ENCODE measurements at regions not wholly inside any gene's neighbourhood (a gene's known extent, or its start where the extent isn't known, plus 50 kb on each side); places are given as distances from the start of the nearest gene placed in this dataset.

- Histone ChIP-seq H3K4me2 (replicated peaks; ENCODE audit: low read depth, low read length, poor library complexity, severe bottlenecking) (peak overlapping the region; percentile 68), H3K9ac (ENCODE audit: low read length) (peak overlapping the region; percentile 52), H2AFZ (ENCODE audit: insufficient read depth, low read depth, low read length, poor library complexity, severe bottlenecking) (peak overlapping the region; percentile 50), H4K20me1 (ENCODE audit: control insufficient read depth, insufficient read depth, low read length, poor library complexity, severe bottlenecking) (no peaks in the 10 kb centered on the region), H3K4me3 (ENCODE audit: control extremely low read depth in 1 of 5, extremely low read depth in 1 of 5, insufficient read depth in 1 of 5, low read depth in 2 of 5, low read length in 4 of 5) (peak overlapping the region in 2 of 5 experiments; percentile 1 to 50), H3K9me3 (ENCODE audit: control extremely low read depth in 1 of 3, control insufficient read depth in 2 of 3, insufficient read depth in 1 of 3, low read length in 2 of 3) (no peaks in the 10 kb centered on the region), H3K27me3 (replicated peaks in 1 of 4; ENCODE audit: control extremely low read depth in 1 of 4, control insufficient read depth in 3 of 4, insufficient read depth in 4 of 4, low read length in 3 of 4) (no peaks in the 10 kb centered on the region), H3K36me3 (replicated peaks in 1 of 2; ENCODE audit: control extremely low read depth in 1 of 2, control insufficient read depth in 1 of 2, extremely low read depth in 1 of 2, insufficient read depth in 2 of 2, low read length in 1 of 2) (no peaks in the 10 kb centered on the region), H3K27ac (ENCODE audit: low read length in 2 of 2) (peak overlapping the region; percentile 58 to 65), H3K4me1 (ENCODE audit: control insufficient read depth in 2 of 2, insufficient read depth in 2 of 2, low read length in 2 of 2) (peaks cover 51 to 66% of the 10 kb centered on the region in 2 donors), H3K79me2 (ENCODE audit: control insufficient read depth, insufficient read depth, low read length) (no peaks in the 10 kb centered on the region)
- intact Hi-C loops (cut with micrococcal nuclease): no loop called here
- POLR2A ChIA-PET: interaction anchor here (1.5 kb wide), 1 partner anchor 81 kb away, joined by 3 read pairs; no protein-coding TSS in a partner anchor
- no peak for ATAC-seq (ENCODE audit: low read depth)
- no peaks in the 10 kb centered on the region for H3K27me3 Mint-ChIP-seq
- H3K27ac Mint-ChIP-seq: peak overlapping the region; percentile 53
- peaks cover 72% of the 10 kb centered on the region for H3K4me1 Mint-ChIP-seq
- H3K4me3 Mint-ChIP-seq: peak overlapping the region; percentile 40
- H3K9me3 Mint-ChIP-seq (ENCODE audit: insufficient read depth): peaks cover 3% of the 10 kb centered on the region
- peak; percentile 32 for DNase-seq
- CTCF ChIA-PET: interaction anchor here (1.1 to 3.3 kb wide), 3 partner anchors 51 to 117 kb away, joined by 3 to 16 read pairs (median 5); no protein-coding TSS in a partner anchor
- WGBS (ENCODE audit: insufficient coverage): 23% methylated on average over 3 of the region's 4 CpGs
- TF ChIP-seq CTCF (IDR thresholded peaks at IDR 0.05) (no peak), EZH2 (IDR thresholded peaks at IDR 0.05; ENCODE audit: borderline replicate concordance, insufficient read depth, low read depth, low read length, poor library complexity, severe bottlenecking) (no peak)
Measured at GRCh38 chr1:178659789-178660208, 65.2 kb upstream of the RALGPS2 start.

GRCh38 chr1:178660461-178660860 is 64.6 kb upstream of the RALGPS2 start:
- no peaks in the 10 kb centered on the region for H4K20me1 ChIP-seq (ENCODE audit: control insufficient read depth, insufficient read depth, low read length, poor library complexity, severe bottlenecking)
- peak overlapping the region in 1 of 5 experiments; percentile 50 for H3K4me3 ChIP-seq (ENCODE audit: control extremely low read depth in 1 of 5, extremely low read depth in 1 of 5, insufficient read depth in 1 of 5, low read depth in 2 of 5, low read length in 4 of 5)
- Mint-ChIP-seq H3K4me3 (peak overlapping the region; percentile 9), H3K27ac (peak overlapping the region; percentile 53), H3K27me3 (no peaks in the 10 kb centered on the region), H3K9me3 (ENCODE audit: insufficient read depth) (peaks cover 3% of the 10 kb centered on the region), H3K4me1 (peaks cover 78% of the 10 kb centered on the region)
- peak overlapping the region; percentile 68 for H3K4me2 ChIP-seq (replicated peaks; ENCODE audit: low read depth, low read length, poor library complexity, severe bottlenecking)
- no peaks in the 10 kb centered on the region for H3K27me3 ChIP-seq (replicated peaks in 1 of 4; ENCODE audit: control extremely low read depth in 1 of 4, control insufficient read depth in 3 of 4, insufficient read depth in 4 of 4, low read length in 3 of 4)
- peak overlapping the region; percentile 58 to 65 for H3K27ac ChIP-seq (ENCODE audit: low read length in 2 of 2)
- no peaks in the 10 kb centered on the region for H3K79me2 ChIP-seq (ENCODE audit: control insufficient read depth, insufficient read depth, low read length)
- ATAC-seq (ENCODE audit: low read depth) (no peak), DNase-seq (no peak)
- POLR2A ChIA-PET: interaction anchor here (0.7 to 1.5 kb wide), 3 partner anchors 81 to 117 kb away, joined by 3 read pairs; no protein-coding TSS in a partner anchor
- H3K4me1 ChIP-seq (ENCODE audit: control insufficient read depth in 2 of 2, insufficient read depth in 2 of 2, low read length in 2 of 2): peaks cover 57 to 73% of the 10 kb centered on the region in 2 donors
- peaks cover 0 to 4% (median 0%) of the 10 kb centered on the region in 3 donors for H3K9me3 ChIP-seq (ENCODE audit: control extremely low read depth in 1 of 3, control insufficient read depth in 2 of 3, insufficient read depth in 1 of 3, low read length in 2 of 3)
- no peaks in the 10 kb centered on the region for H3K36me3 ChIP-seq (replicated peaks in 1 of 2; ENCODE audit: control extremely low read depth in 1 of 2, control insufficient read depth in 1 of 2, extremely low read depth in 1 of 2, insufficient read depth in 2 of 2, low read length in 1 of 2)
- peak overlapping the region; percentile 50 for H2AFZ ChIP-seq (ENCODE audit: insufficient read depth, low read depth, low read length, poor library complexity, severe bottlenecking)
- intact Hi-C loops (cut with micrococcal nuclease): no loop called here
- peak overlapping the region; percentile 52 for H3K9ac ChIP-seq (ENCODE audit: low read length)
- CTCF ChIA-PET: interaction anchor here (0.8 to 3.3 kb wide), 3 partner anchors 41 to 118 kb away, joined by 4 to 16 read pairs (median 5); no protein-coding TSS in a partner anchor
- no CpG with 5 or more reads among the region's 1 CpG for WGBS (ENCODE audit: insufficient coverage)
- TF ChIP-seq CTCF (IDR thresholded peaks at IDR 0.05) (no peak), EZH2 (IDR thresholded peaks at IDR 0.05; ENCODE audit: borderline replicate concordance, insufficient read depth, low read depth, low read length, poor library complexity, severe bottlenecking) (no peak)
